DMS153 treated with DMSO at 0.1 percent for 48 hours (cell line): ENCODE measurements at regions not wholly inside any gene's neighbourhood (a gene's known extent, or its start where the extent isn't known, plus 50 kb on each side); places are given as distances from the start of the nearest gene placed in this dataset.

Experiments used
- DNase-seq: peaks from one replicate; lab custom pipeline; 2025; ENCODE audit not compliant: unreplicated experiment; lab: John Stamatoyannopoulos, UW

GRCh38 chr2:153802671-153803070 lies 69.1 kb upstream of the GALNT13 start:
- no peak for DNase-seq

GRCh38 chr2:153808679-153809078 lies 63.0 kb upstream of the GALNT13 start:
- no peak for DNase-seq

- DNase-seq: no peak
Observed at GRCh38 chr2:153811516-153811915, 60.2 kb upstream of the GALNT13 start.

- no peak for DNase-seq
Observed at GRCh38 chr2:153812632-153813031, 59.1 kb upstream of the GALNT13 start.

GRCh38 chr2:153818242-153818641 lies 53.5 kb upstream of the GALNT13 start:
- DNase-seq: no peak

- no peak for DNase-seq
Observed at GRCh38 chr2:153819074-153819473, 52.6 kb upstream of the GALNT13 start.

GRCh38 chr2:153819501-153819900 lies 52.2 kb upstream of the GALNT13 start:
- DNase-seq: no peak
